ENCODE measurements at regions not wholly inside any gene's neighbourhood (a gene's known extent, or its start where the extent isn't known, plus 50 kb on each side); places are given as distances from the start of the nearest gene placed in this dataset.
A peak's percentile ranks its signal among the peaks of the same experiment; 100 is the strongest.

DNA sequence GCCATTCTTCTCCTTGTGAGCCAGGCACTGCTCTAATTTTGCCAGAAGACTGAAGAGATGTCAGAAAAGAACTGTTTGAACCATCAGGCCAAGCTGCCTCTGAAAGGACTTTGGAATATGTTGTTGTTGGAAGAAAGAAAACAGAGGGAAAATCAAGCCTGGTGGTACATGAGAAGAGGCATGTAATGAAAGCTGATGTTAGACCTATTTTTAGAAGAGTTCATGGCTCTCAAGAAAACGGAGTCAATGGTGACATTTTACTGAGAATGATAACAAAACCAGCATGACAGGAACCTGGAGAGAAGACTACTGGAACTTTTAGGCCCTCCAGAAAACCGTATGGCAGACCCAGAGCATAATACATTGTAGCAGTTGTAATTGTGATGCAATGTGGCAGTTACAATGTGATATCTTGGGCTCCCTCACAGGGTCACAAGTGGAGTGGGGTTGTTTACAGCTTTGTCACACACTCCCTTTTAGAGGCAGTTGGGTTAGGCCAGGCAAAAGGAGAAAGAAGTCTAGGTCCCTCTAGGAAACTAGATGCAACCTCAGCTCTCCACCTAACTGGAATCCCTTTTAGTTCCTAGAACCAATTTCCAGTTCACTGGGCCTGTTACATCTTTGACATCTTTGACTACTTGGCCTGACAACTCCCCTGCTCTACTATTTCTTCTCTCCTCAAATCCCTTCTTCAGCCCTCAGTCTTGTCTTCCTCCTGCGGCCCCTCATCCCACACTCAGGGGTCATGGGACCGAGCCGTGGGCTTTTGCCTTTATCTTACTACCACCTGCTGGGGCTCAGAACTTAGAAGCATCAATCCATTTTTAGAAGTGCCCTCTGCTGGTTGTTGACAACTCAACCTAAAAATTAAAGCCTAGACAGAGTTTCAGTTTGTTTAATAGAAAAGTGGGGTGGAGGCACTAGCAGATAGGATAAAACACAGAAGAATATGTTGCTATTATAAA is 61.2 kb upstream of the JAK2 start (continued):
- TF ChIP-seq ZBTB40 (IDR thresholded peaks at IDR 0.05) (no peak), ZBTB40 (CRISPR knock-in tag; IDR thresholded peaks at IDR 0.05) (no peak), TCF7L2 (IDR thresholded peaks at IDR 0.05; ENCODE audit: low read depth, low read length) (no peak), SMAD1 (IDR thresholded peaks at IDR 0.05; ENCODE audit: low read depth, low read length, partially characterized antibody) (no peak), MLLT1 (IDR thresholded peaks at IDR 0.05) (0 out of 4 replicates have a peak, but pooled peaks of 1 of the 2 experiments have one; percentile 44), RBFOX2 (IDR thresholded peaks at IDR 0.05; ENCODE audit: low read depth, low read length) (no peak), NFRKB (IDR thresholded peaks at IDR 0.05; ENCODE audit: low read depth) (no peak; the same call in 1 of the 2 replicates), ZNF717 (CRISPR knock-in tag; IDR thresholded peaks at IDR 0.05) (no peak), HMG20A (CRISPR knock-in tag; conservative IDR thresholded peaks at IDR 0.05) (no peak), ZNF274 (IDR thresholded peaks at IDR 0.05; ENCODE audit: borderline replicate concordance, low read depth, low read length) (no peak), MTA1 (IDR thresholded peaks at IDR 0.05; ENCODE audit: borderline replicate concordance) (no peak), ZNF696 (CRISPR knock-in tag; conservative IDR thresholded peaks at IDR 0.05) (no peak)
- TF ChIP-seq, protein P1, sequence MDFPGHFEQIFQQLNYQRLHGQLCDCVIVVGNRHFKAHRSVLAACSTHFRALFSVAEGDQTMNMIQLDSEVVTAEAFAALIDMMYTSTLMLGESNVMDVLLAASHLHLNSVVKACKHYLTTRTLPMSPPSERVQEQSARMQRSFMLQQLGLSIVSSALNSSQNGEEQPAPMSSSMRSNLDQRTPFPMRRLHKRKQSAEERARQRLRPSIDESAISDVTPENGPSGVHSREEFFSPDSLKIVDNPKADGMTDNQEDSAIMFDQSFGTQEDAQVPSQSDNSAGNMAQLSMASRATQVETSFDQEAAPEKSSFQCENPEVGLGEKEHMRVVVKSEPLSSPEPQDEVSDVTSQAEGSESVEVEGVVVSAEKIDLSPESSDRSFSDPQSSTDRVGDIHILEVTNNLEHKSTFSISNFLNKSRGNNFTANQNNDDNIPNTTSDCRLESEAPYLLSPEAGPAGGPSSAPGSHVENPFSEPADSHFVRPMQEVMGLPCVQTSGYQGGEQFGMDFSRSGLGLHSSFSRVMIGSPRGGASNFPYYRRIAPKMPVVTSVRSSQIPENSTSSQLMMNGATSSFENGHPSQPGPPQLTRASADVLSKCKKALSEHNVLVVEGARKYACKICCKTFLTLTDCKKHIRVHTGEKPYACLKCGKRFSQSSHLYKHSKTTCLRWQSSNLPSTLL (IDR thresholded peaks at IDR 0.05), result no peak
- TF ChIP-seq, protein P2, sequence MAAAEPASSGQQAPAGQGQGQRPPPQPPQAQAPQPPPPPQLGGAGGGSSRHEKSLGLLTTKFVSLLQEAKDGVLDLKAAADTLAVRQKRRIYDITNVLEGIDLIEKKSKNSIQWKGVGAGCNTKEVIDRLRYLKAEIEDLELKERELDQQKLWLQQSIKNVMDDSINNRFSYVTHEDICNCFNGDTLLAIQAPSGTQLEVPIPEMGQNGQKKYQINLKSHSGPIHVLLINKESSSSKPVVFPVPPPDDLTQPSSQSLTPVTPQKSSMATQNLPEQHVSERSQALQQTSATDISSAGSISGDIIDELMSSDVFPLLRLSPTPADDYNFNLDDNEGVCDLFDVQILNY (CRISPR knock-in tag; IDR thresholded peaks at IDR 0.05), result no peak
